ENCODE measurements at regions not wholly inside any gene's neighbourhood (a gene's known extent, or its start where the extent isn't known, plus 50 kb on each side); places are given as distances from the start of the nearest gene placed in this dataset.

GRCh38 chr7:25646726-25647413 is 418.6 kb upstream of the NPVF start:
- no peak for TF ChIP-seq CTCF (IDR thresholded peaks at IDR 0.05)
- Histone ChIP-seq H3K27ac (no peak overlapping the region), H3K4me1 (no peaks in the 10 kb centered on the region), H3K4me3 (no peak overlapping the region), H3K27me3 (no peaks in the 10 kb centered on the region), H3K9me3 (no peaks in the 10 kb centered on the region), H3K36me3 (no peaks in the 10 kb centered on the region)
- ATAC-seq, result no peak
- no peak for FAIRE-seq
- no peak for DNase-seq
- intact Hi-C loops (cut with DNase I), result no loop called here
- WGBS, 2 donors, result 84 to 86% methylated on average over 6 of the region's 6 CpGs

GRCh38 chr7:25647872-25648271 is 419.6 kb upstream of the NPVF start:
- no peak for DNase-seq
- intact Hi-C loops (cut with DNase I), result no loop called here

GRCh38 chr7:25652366-25652765 is 424.1 kb upstream of the NPVF start:
- H3K36me3 ChIP-seq, result no peaks in the 10 kb centered on the region
- WGBS, 2 donors, result 60 to 78% methylated on average over 1 of the region's 1 CpG
- no peaks in the 10 kb centered on the region for H3K9me3 ChIP-seq
- TF ChIP-seq CTCF (IDR thresholded peaks at IDR 0.05), result no peak
- DNase-seq (no peak), ATAC-seq (no peak), FAIRE-seq (no peak)
- no peaks in the 10 kb centered on the region for H3K4me1 ChIP-seq
- H3K27ac ChIP-seq, result no peak overlapping the region
- no peak overlapping the region for H3K4me3 ChIP-seq
- no peaks in the 10 kb centered on the region for H3K27me3 ChIP-seq
- intact Hi-C loops (cut with DNase I), result no loop called here

More at GRCh38 chr7:25647872-25648271, 419.6 kb upstream of the NPVF start:
- 43 to 97% methylated on average over 2 of the region's 2 CpGs for WGBS, 2 donors
- H3K27me3 ChIP-seq, result no peaks in the 10 kb centered on the region
- no peak overlapping the region for H3K27ac ChIP-seq
- H3K4me1 ChIP-seq, result no peaks in the 10 kb centered on the region
- ATAC-seq, result no peak
- no peak overlapping the region for H3K4me3 ChIP-seq
- TF ChIP-seq CTCF (IDR thresholded peaks at IDR 0.05), result no peak
- FAIRE-seq, result no peak
- H3K9me3 ChIP-seq, result no peaks in the 10 kb centered on the region
- H3K36me3 ChIP-seq, result no peaks in the 10 kb centered on the region

GRCh38 chr7:25653384-25653783 is 425.1 kb upstream of the NPVF start:
- DNase-seq, result no peak
- WGBS, 2 donors, result 76 to 86% methylated on average over 2 of the region's 2 CpGs
- Histone ChIP-seq H3K36me3 (no peaks in the 10 kb centered on the region), H3K27ac (no peak overlapping the region), H3K27me3 (no peaks in the 10 kb centered on the region), H3K9me3 (no peaks in the 10 kb centered on the region), H3K4me1 (no peaks in the 10 kb centered on the region), H3K4me3 (no peak overlapping the region)
- intact Hi-C loops (cut with DNase I), result no loop called here
- no peak for ATAC-seq
- TF ChIP-seq CTCF (IDR thresholded peaks at IDR 0.05), result no peak
- FAIRE-seq, result no peak

GRCh38 chr7:25656071-25656470 is 427.8 kb upstream of the NPVF start:
- H3K4me1 ChIP-seq, result no peaks in the 10 kb centered on the region
- TF ChIP-seq CTCF (IDR thresholded peaks at IDR 0.05), result no peak
- no peak overlapping the region for H3K4me3 ChIP-seq
- FAIRE-seq (no peak), DNase-seq (no peak), ATAC-seq (no peak)
- 44 to 52% methylated on average over 1 of the region's 1 CpG for WGBS, 2 donors
- intact Hi-C loops (cut with DNase I), result no loop called here
- no peak overlapping the region for H3K27ac ChIP-seq
- no peaks in the 10 kb centered on the region for H3K27me3 ChIP-seq
- no peaks in the 10 kb centered on the region for H3K9me3 ChIP-seq
- H3K36me3 ChIP-seq, result no peaks in the 10 kb centered on the region
